HCT116 (cell line): ENCODE measurements at regions not wholly inside any gene's neighbourhood (a gene's known extent, or its start where the extent isn't known, plus 50 kb on each side); places are given as distances from the start of the nearest gene placed in this dataset.

Experiments used
- ATAC-seq: fragments of 200-7000 bp; cut with Tn5 transposase; 2 replicates; pipeline ENCODE4 v1.9.1; 2020; ENCODE audit warnings: mild to moderate bottlenecking, moderate library complexity
- BruUV-seq: library from RNA; stranded (reverse); fragments of 400-500 nt; replicated peaks from 2 replicates; lab custom pipeline; 2021; lab: Mats Ljungman, UMichigan
- CTCF ChIA-PET: fragments of 300-600 bp; sonication (Branson Sonifier 250); formaldehyde crosslinking; loops from one replicate; lab custom pipeline; 2021; ENCODE audit warnings: antibody characterized with exemption; lab: Charles Lee
- POLR2A ChIA-PET: fragments of 300-600, 350-600 bp; sonication (Branson Sonifier 250); formaldehyde crosslinking; loops from one replicate; lab custom pipeline; 2021; ENCODE audit warnings: antibody characterized with exemption; lab: Charles Lee
- RAD21 ChIA-PET, 2 experiments: fragments of 300-600 bp; sonication (Branson Sonifier 250); formaldehyde crosslinking; loops; one replicate each; lab custom pipeline; 2023; ENCODE audit warnings: low total read pairs in 2 of 2; ENCODE audit not compliant: uncharacterized antibody in 2 of 2, unreplicated experiment in 2 of 2, low non-redundant PET in 1 of 2; lab: Charles Lee
- DNase-seq: peaks from one replicate; pipeline ENCODE4 v3.0.0-alpha.2; 2010; ENCODE audit warnings: low read depth, low spot score
- H2AFZ ChIP-seq: fragments of 200-600 bp; shearing (Covaris generic), sonication (generic); 2 replicates; pipeline ENCODE4 v1.6.1; 2017; ENCODE audit warnings: low read depth, mixed run types, mixed read lengths, antibody characterized with exemption, low read length; ENCODE audit not compliant: poor library complexity, severe bottlenecking
- H3K27ac ChIP-seq: 2 replicates; pipeline ENCODE4 v1.5.1; 2012; ENCODE audit warnings: low read depth, low read length
- H3K27me3 ChIP-seq: fragments of 200-600 bp; sonication (generic); 2 replicates; pipeline ENCODE4 v1.6.1; 2016; ENCODE audit warnings: mixed run types, low read length, mixed read lengths; ENCODE audit not compliant: insufficient read depth
- H3K36me3 ChIP-seq, 2 experiments: fragments of 200-500 bp in 1 of 2; fragments of 200-600 bp in 1 of 2; sonication (Bioruptor generic) in 1 of 2; sonication (generic) in 1 of 2; 2 replicates each; pipeline versions ENCODE4 v1.5.1 to v1.6.1; 2014 to 2016; ENCODE audit warnings: low read length in 2 of 2, inconsistent platforms in 1 of 2, mixed read lengths in 1 of 2, mixed run types in 1 of 2; ENCODE audit not compliant: insufficient read depth in 2 of 2, control insufficient read depth in 1 of 2
- H3K4me1 ChIP-seq, 2 experiments: fragments of 200-600 bp in 1 of 2; sonication (generic) in 1 of 2; 2 replicates each; pipeline versions ENCODE4 v1.5.1 to v1.6.1; 2012 to 2017; ENCODE audit warnings: low read length in 2 of 2, inconsistent platforms in 1 of 2, mild to moderate bottlenecking in 1 of 2, mixed read lengths in 1 of 2, mixed run types in 1 of 2, moderate library complexity in 1 of 2; ENCODE audit not compliant: insufficient read depth in 2 of 2, control insufficient read depth in 1 of 2
- H3K4me2 ChIP-seq: fragments of 200-600 bp; sonication (generic); 2 replicates; pipeline ENCODE4 v1.6.1; 2017; ENCODE audit warnings: mixed run types, low read length, mixed read lengths
- H3K4me3 ChIP-seq, 2 experiments: fragments of 200-600 bp in 1 of 2; sonication (generic) in 1 of 2; replicated peaks in 1 of 2; 2 replicates each; pipeline ENCODE4 v1.5.1; 2011 to 2016; ENCODE audit warnings: low read length in 2 of 2, control low read depth in 1 of 2, low read depth in 1 of 2, mild to moderate bottlenecking in 1 of 2, mixed read lengths in 1 of 2, mixed run types in 1 of 2
- H3K79me2 ChIP-seq: fragments of 200-600 bp; sonication (generic); 2 replicates; pipeline ENCODE4 v1.6.1; 2017; ENCODE audit warnings: mild to moderate bottlenecking, mixed run types, low read length, moderate library complexity, mixed read lengths; ENCODE audit not compliant: insufficient read depth
- H3K9ac ChIP-seq: fragments of 200-600 bp; sonication (generic); 2 replicates; pipeline ENCODE4 v1.6.1; 2016; ENCODE audit warnings: low read length, mixed read lengths
- H3K9me2 ChIP-seq: fragments of 200-600 bp; sonication (generic), shearing (Covaris generic); 2 replicates; pipeline ENCODE4 v1.6.1; 2017; ENCODE audit warnings: mixed run types, mild to moderate bottlenecking, moderate library complexity; ENCODE audit not compliant: insufficient read depth
- H3K9me3 ChIP-seq, 2 experiments: fragments of 200-500 bp in 1 of 2; fragments of 200-600 bp in 1 of 2; sonication (Bioruptor generic) in 1 of 2; sonication (generic) in 1 of 2; 2 replicates each; pipeline ENCODE4 v1.6.1; 2014 to 2017; ENCODE audit warnings: low read length in 2 of 2, mixed read lengths in 2 of 2, inconsistent platforms in 1 of 2, low read depth in 1 of 2, mild to moderate bottlenecking in 1 of 2, mixed run types in 1 of 2, moderate library complexity in 1 of 2; ENCODE audit not compliant: control insufficient read depth in 1 of 2, insufficient read depth in 1 of 2
- H4K20me1 ChIP-seq: fragments of 200-600 bp; sonication (generic), shearing (Covaris generic); 2 replicates; pipeline ENCODE4 v1.6.1; 2017; ENCODE audit warnings: mixed run types, mild to moderate bottlenecking, moderate library complexity; ENCODE audit not compliant: insufficient read depth
- CBX3 ChIP-seq: IDR thresholded peaks from 2 replicates; pipeline ENCODE4 v1.6.1; 2012; ENCODE audit warnings: low read depth
- CEBPB ChIP-seq: IDR thresholded peaks from 2 replicates; pipeline ENCODE4 v1.6.1; 2012; ENCODE audit warnings: low read depth
- EGR1 ChIP-seq: IDR thresholded peaks from 2 replicates; pipeline ENCODE4 v1.6.1; 2012; ENCODE audit warnings: low read depth
- ELF1 ChIP-seq: IDR thresholded peaks from 2 replicates; pipeline ENCODE4 v1.6.1; 2012; ENCODE audit warnings: low read depth, borderline replicate concordance
- EZH2 ChIP-seq: fragments of 200-600 bp; sonication (generic); IDR thresholded peaks from 2 replicates; pipeline ENCODE4 v1.6.1; 2017; ENCODE audit warnings: antibody characterized with exemption, mixed run types
- EZH2phosphoT487 ChIP-seq: fragments of 200-600 bp; IDR thresholded peaks from 2 replicates; pipeline ENCODE4 v1.6.1; 2018; ENCODE audit warnings: antibody characterized with exemption, borderline replicate concordance
- FOSL1 ChIP-seq: IDR thresholded peaks from 2 replicates; pipeline ENCODE4 v1.6.1; 2012; ENCODE audit warnings: low read depth
- JUND ChIP-seq: IDR thresholded peaks from 2 replicates; pipeline ENCODE4 v1.6.1; 2012
- POLR2A ChIP-seq: IDR thresholded peaks from 2 replicates; pipeline ENCODE4 v1.7.0; 2011; ENCODE audit warnings: borderline replicate concordance; ENCODE audit not compliant: insufficient read depth, insufficient read length; ENCODE audit errors: extremely low read depth
- POLR2AphosphoS5 ChIP-seq: IDR thresholded peaks from 2 replicates; pipeline ENCODE4 v1.6.1; 2011; ENCODE audit warnings: mild to moderate bottlenecking, low read depth, low read length, moderate library complexity
- RAD21 ChIP-seq: IDR thresholded peaks from 2 replicates; pipeline ENCODE4 v1.6.1; 2012; ENCODE audit warnings: low read depth, mild to moderate bottlenecking
- SP1 ChIP-seq: IDR thresholded peaks from 2 replicates; pipeline ENCODE4 v1.6.1; 2012; ENCODE audit warnings: low read depth
- SRF ChIP-seq: IDR thresholded peaks from 2 replicates; pipeline ENCODE4 v1.6.1; 2012; ENCODE audit warnings: low read depth
- TCF7L2 ChIP-seq: IDR thresholded peaks from 2 replicates; pipeline ENCODE4 v1.7.0; 2011; ENCODE audit warnings: borderline replicate concordance, inconsistent platforms; ENCODE audit not compliant: insufficient read depth, insufficient read length; ENCODE audit errors: extremely low read depth
- YY1 ChIP-seq: IDR thresholded peaks from 2 replicates; pipeline ENCODE4 v1.6.1; 2011; ENCODE audit warnings: low read length, low read depth, moderate library complexity, mild to moderate bottlenecking; ENCODE audit not compliant: insufficient replicate concordance; ENCODE audit errors: extremely low read depth
- ZNF274 ChIP-seq: fragments of 200-500 bp; sonication (Bioruptor generic); IDR thresholded peaks from 2 replicates; pipeline ENCODE4 v1.6.1; 2014; ENCODE audit warnings: mild to moderate bottlenecking, low read depth, low read length, inconsistent platforms
- intact Hi-C: fragments of 100-400 bp; cut with micrococcal nuclease; formaldehyde crosslinking; loops from 2 replicates; pipeline ENCODE4 v1.10.0; 2022
- TF ChIP-seq, protein P1 (sequence below): IDR thresholded peaks from 2 replicates; pipeline ENCODE4 v1.6.1; 2012; ENCODE audit warnings: low read depth
- TF ChIP-seq, protein P2 (sequence below): IDR thresholded peaks from 2 replicates; pipeline ENCODE4 v1.6.1; 2012
- TF ChIP-seq, protein P3 (sequence below): IDR thresholded peaks from 2 replicates; pipeline ENCODE4 v1.6.1; 2012

- DNase-seq (no peak), ATAC-seq (no peak)
- Histone ChIP-seq H2AFZ (no peak overlapping the region), H3K4me3 (no peak overlapping the region), H3K4me1 (no peaks in the 10 kb centered on the region; a peak in 1 of 4 replicates), H3K9ac (no peak overlapping the region), H3K27me3 (no peaks in the 10 kb centered on the region), H3K9me2 (no peaks in the 10 kb centered on the region), H3K79me2 (no peaks in the 10 kb centered on the region), H3K4me2 (no peak overlapping the region)
- POLR2A ChIA-PET, result no interaction called here
- RAD21 ChIA-PET, result no interaction called here
- CTCF ChIA-PET, result no interaction called here
- intact Hi-C loops, result no loop called here
- TF ChIP-seq CEBPB (no peak), CBX3 (no peak), TCF7L2 (no peak), EZH2 (no peak), SP1 (no peak), ELF1 (no peak), POLR2A (no peak), POLR2AphosphoS5 (no peak), RAD21 (no peak), JUND (no peak), ZNF274 (no peak), EGR1 (no peak), SRF (no peak), FOSL1 (no peak), YY1 (no peak), EZH2phosphoT487 (no peak)
- TF ChIP-seq, protein P1, sequence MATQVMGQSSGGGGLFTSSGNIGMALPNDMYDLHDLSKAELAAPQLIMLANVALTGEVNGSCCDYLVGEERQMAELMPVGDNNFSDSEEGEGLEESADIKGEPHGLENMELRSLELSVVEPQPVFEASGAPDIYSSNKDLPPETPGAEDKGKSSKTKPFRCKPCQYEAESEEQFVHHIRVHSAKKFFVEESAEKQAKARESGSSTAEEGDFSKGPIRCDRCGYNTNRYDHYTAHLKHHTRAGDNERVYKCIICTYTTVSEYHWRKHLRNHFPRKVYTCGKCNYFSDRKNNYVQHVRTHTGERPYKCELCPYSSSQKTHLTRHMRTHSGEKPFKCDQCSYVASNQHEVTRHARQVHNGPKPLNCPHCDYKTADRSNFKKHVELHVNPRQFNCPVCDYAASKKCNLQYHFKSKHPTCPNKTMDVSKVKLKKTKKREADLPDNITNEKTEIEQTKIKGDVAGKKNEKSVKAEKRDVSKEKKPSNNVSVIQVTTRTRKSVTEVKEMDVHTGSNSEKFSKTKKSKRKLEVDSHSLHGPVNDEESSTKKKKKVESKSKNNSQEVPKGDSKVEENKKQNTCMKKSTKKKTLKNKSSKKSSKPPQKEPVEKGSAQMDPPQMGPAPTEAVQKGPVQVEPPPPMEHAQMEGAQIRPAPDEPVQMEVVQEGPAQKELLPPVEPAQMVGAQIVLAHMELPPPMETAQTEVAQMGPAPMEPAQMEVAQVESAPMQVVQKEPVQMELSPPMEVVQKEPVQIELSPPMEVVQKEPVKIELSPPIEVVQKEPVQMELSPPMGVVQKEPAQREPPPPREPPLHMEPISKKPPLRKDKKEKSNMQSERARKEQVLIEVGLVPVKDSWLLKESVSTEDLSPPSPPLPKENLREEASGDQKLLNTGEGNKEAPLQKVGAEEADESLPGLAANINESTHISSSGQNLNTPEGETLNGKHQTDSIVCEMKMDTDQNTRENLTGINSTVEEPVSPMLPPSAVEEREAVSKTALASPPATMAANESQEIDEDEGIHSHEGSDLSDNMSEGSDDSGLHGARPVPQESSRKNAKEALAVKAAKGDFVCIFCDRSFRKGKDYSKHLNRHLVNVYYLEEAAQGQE, result no peak
- TF ChIP-seq, protein P2, sequence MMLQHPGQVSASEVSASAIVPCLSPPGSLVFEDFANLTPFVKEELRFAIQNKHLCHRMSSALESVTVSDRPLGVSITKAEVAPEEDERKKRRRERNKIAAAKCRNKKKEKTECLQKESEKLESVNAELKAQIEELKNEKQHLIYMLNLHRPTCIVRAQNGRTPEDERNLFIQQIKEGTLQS, result no peak
- TF ChIP-seq, protein P3, sequence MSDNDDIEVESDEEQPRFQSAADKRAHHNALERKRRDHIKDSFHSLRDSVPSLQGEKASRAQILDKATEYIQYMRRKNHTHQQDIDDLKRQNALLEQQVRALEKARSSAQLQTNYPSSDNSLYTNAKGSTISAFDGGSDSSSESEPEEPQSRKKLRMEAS, result no peak
- TF ChIP-seq, all 23 proteins: peak for 0
- no TSS peak for BruUV-seq
- H3K36me3 ChIP-seq, result no peaks in the 10 kb centered on the region
- no peaks in the 10 kb centered on the region for H4K20me1 ChIP-seq
- no peak overlapping the region for H3K27ac ChIP-seq
- H3K9me3 ChIP-seq, result no peaks in the 10 kb centered on the region
These were observed 919.9 kb downstream of the TUSC7 start for GRCh38 chr3:117629505-117629904.
